SK-N-MC (cell line): ENCODE measurements at regions not wholly inside any gene's neighbourhood (a gene's known extent, or its start where the extent isn't known, plus 50 kb on each side); places are given as distances from the start of the nearest gene placed in this dataset.

ENCODE experiments used
- EZH2 ChIP-seq: fragments of 200-600 bp; sonication (generic); IDR thresholded peaks from one replicate; pipeline ENCODE4 v1.6.1; 2017; ENCODE audit warnings: antibody characterized with exemption
- POLR2AphosphoS5 ChIP-seq: IDR thresholded peaks from 2 replicates; pipeline ENCODE4 v1.6.1; 2012; ENCODE audit warnings: mild to moderate bottlenecking, low read depth, low read length, borderline replicate concordance

- TF ChIP-seq POLR2AphosphoS5 (no peak), EZH2 (no peak)
Observed at GRCh38 chr2:116749994-116750393, 1064.5 kb upstream of the DDX18 start.
